Ramos (cell line): ENCODE measurements at regions not wholly inside any gene's neighbourhood (a gene's known extent, or its start where the extent isn't known, plus 50 kb on each side); places are given as distances from the start of the nearest gene placed in this dataset.

Experiments used
- in situ Hi-C: fragments of 300-500 bp; cut with MboI; formaldehyde crosslinking; loops from one replicate; pipeline ENCODE4 v1.14.3; 2022; ENCODE audit warnings: low sequenced_read_pairs; ENCODE audit not compliant: unreplicated experiment

DNA sequence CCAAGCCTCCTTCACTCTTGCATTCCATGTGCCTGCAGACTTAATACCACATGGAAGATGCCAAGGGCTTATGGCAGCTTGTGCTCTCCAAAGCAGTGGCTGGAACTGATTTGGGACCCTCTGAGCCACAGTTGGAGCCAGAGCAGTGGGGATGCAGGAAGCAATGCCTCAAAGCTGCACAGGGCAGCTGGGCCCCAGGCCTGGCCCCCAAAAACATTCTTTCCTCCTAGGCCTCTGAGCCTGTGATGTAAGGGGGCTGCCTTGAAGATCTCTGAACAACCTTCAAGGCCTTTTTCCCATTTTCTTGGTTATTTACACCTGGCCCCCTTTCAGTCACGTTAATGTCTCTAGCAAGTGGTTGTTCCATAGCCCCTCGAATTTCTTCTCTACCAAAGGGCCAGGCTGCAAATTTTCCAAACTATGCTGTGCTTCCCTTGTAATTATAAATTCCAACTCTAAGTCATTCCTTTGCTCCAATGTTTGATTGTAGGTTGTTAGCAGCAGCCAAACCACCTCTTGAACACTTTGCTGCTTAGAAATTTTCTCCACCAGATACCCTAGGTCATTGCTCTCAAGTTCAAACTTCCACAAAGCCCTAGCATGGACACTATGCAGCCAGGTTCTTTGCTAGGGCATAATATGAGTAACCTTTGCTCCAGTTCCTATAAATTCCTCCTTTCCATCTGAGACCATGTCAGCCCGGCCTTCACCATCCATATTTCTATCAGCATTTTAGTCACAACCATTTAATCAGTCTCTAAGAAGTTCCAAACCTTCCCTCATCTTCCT lies 245.0 kb upstream of the RBBP8 start:
- in situ Hi-C loops: loop anchor here (25.0 kb wide), 1 partner anchor 276 kb away; the partner anchor contains the start of gene CTAGE1

DNA sequence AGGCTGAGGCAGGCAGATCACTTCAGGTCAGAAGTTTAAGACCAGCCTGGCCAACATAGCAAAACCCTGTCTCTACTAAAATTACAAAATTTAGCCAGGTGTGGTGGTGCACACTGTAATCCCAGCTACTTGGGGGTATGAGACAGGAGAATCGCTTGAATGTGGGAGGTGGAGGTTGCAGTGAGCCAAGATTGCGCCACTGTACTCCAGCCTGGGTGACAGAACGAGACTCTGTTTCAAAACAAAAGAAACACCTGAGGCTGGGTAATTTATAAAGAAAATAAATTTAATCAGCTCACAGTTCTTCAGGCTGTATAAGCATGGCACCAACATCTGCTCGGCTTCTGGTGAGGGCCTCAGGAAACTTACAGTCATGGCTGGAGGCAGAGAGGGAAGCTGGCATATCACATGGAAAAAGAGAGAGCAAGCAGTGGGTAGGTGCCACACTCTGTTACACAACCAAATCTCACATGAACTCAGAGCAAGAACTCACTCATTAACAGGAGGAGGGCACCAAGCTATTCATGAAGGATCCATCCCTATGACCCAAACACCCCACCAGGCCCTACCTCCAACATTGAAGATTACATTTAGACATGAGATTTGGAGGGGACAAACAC lies 244.1 kb upstream of the RBBP8 start:
- in situ Hi-C loops: loop anchor here (25.0 kb wide), 1 partner anchor 277 kb away; the partner anchor contains the start of gene CTAGE1

GRCh38 chr18:22689712-22690111 lies 243.4 kb upstream of the RBBP8 start:
- in situ Hi-C loops: loop anchor here (25.0 kb wide), 1 partner anchor 277 kb away; the partner anchor contains the start of gene CTAGE1

GRCh38 chr18:22690556-22690955 lies 242.6 kb upstream of the RBBP8 start:
- in situ Hi-C loops: loop anchor here (25.0 kb wide), 1 partner anchor 278 kb away; the partner anchor contains the start of gene CTAGE1

GRCh38 chr18:22691946-22692710 lies 241.0 kb upstream of the RBBP8 start:
- in situ Hi-C loops: loop anchor here (25.0 kb wide), 1 partner anchor 280 kb away; the partner anchor contains the start of gene CTAGE1

DNA sequence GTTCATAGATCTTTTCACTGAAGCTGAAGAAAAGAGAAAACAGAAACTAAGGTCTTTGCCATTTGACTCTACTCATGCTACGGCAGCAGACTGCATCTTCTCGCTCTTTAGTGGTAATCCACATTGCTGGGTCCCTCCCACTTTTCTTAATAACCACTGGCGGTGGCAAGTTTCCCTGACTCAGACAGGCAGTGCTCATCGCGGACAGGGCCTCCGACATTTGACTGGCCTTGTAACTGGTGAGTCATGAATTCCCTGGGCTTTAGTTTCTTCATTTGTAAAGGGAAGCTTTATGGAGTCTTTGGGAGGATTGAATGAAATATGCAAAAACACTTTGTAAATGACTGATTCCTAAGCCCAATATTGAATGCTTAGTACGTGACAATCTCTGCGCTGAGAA lies 238.2 kb upstream of the RBBP8 start:
- in situ Hi-C loops: loop anchor here (25.0 kb wide), 1 partner anchor 283 kb away; the partner anchor contains the start of gene CTAGE1

DNA sequence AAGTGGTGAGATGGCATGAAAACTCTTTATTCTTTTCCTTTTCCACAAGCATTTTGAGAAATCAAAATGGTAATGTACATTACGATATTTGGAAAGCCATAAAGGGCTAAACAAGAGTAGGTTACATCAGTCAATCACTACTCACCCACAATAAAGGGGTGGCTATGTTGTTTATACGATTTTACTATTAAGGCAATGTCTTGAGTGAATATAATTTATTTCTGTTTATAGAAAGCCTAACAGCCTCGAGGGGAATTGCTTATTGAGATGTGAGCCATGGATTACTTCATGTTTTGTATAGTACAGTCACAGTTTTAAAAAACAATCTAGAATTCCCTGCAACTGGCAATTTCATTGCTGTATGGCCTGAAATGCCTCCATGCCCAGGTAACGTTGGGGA lies 237.5 kb upstream of the RBBP8 start:
- in situ Hi-C loops: loop anchor here (25.0 kb wide), 1 partner anchor 283 kb away; the partner anchor contains the start of gene CTAGE1

DNA sequence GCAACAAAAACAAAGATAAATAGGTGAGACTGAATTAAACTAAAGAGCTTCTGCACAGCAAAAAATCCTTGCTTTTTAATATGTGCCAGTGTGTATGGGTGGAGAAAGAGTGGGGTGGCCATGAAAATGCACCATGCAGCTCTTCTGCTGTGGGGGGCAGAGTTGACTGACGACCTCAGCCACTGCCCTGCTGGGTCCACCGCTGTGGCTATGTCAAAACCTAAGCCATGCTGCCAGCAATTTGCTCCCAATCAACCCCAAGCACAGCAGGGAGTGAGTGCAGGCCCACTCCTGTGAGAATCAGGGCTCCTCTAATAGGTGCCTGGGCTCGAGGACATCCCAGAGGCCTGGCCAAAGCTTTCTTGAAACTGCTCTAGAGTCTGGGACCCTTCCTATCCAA lies 235.6 kb upstream of the RBBP8 start:
- in situ Hi-C loops: loop anchor here (25.0 kb wide), 1 partner anchor 285 kb away; the partner anchor contains the start of gene CTAGE1

GRCh38 chr18:22698711-22699110 lies 234.4 kb upstream of the RBBP8 start:
- in situ Hi-C loops: loop anchor here (25.0 kb wide), 1 partner anchor 286 kb away; the partner anchor contains the start of gene CTAGE1

DNA sequence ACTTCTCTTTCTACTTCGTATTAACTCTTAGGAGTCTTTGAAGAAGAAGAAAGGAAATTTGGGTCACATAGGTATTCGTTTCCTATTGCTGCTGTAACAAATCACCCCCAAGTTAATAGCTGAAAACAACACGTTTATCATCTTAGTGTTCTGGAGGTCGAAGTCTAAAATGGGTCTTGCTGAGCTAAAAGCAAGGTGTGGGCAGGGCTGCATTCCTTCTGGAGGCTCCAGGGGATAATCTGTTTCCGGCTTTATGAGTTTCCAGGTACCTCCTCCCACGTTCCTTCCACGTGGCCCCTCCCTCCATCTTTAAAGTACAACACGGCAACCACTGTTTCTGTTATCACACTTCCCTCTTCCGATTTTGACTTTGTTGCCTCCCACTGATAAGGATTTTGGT lies 233.5 kb upstream of the RBBP8 start:
- in situ Hi-C loops: loop anchor here (25.0 kb wide), 3 partner anchors 287 to 1262 kb away; partner anchors contain the start of gene CTAGE1

DNA sequence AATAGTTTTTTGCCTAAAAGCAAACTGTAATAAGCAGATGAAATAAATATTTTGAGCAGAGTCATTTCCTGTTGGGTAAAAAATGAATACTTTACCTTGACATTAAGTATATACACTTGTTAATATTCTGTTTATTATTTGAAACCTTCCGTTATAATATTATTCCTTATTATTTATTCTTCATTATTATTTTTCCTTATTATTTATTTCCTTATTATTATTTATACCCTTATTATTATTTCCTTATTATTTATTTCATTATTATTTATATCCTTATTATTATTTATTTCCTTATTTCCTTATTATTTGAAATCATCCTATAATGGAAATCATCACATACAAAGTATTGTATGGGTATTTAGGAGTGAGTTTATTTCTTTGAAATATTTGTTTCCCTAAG lies 232.2 kb upstream of the RBBP8 start:
- in situ Hi-C loops: loop anchor here (25.0 kb wide), 2 partner anchors 789 to 1264 kb away; no protein-coding TSS in a partner anchor

DNA sequence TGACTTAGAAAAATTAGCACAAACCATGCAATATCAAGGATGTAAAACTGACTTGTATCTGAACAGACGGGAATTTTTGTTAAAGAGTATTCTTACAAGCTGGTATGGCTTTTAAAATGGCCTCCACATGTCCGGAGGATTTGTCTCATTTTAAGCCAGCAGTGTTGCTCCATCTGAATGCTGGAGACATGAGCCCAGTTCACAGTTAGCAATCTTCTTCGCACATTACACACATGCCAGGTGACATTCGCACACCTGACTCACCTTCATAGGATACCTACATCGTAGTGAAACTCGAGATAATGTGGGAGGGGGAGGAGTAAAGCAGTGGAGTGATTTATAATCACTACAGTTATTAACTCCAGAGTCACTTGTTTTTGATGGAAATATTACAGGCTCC lies 231.8 kb upstream of the RBBP8 start:
- in situ Hi-C loops: loop anchor here (25.0 kb wide), 2 partner anchors 789 to 1264 kb away; no protein-coding TSS in a partner anchor

DNA sequence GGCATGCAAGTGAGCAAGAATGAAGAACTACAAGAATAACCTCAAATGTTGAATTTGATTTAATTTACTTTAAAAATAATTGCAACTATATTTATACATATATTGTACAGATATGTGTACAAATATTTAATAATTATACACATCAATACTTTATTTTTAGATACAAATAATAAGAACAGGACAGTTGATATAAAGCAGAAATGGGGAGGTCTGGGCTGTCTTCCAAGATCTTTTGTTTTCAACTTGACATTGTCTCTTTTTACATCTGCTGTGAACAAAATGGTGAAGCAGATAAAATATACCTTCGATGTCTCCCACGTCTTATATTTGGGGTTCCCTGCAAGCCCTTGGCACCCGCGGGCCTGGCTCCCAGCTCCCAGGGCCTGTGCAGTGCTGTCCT lies 231.3 kb upstream of the RBBP8 start:
- in situ Hi-C loops: loop anchor here (25.0 kb wide), 2 partner anchors 789 to 1264 kb away; no protein-coding TSS in a partner anchor

DNA sequence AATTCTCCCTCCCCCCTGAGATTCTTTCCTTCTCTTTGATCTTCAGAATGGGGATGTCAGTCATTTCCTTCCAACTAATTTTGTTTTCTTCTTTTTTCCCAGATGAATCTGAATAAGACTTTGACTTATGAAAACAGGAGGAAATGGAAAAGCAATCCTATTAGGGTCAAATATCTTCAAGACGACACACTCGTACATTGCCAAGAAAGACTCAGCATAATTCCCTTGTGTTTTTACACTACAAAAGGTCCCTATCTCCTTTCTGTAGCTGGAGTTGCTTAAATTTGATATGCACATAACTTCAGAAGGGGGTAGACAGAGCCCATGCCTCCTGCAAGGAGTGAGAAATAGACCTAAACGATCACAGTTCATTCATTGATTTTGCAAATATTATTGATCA lies 230.3 kb upstream of the RBBP8 start:
- in situ Hi-C loops: loop anchor here (25.0 kb wide), 2 partner anchors 791 to 1266 kb away; no protein-coding TSS in a partner anchor

GRCh38 chr18:22703883-22704585 lies 229.1 kb upstream of the RBBP8 start:
- in situ Hi-C loops: loop anchor here (25.0 kb wide), 2 partner anchors 792 to 1267 kb away; no protein-coding TSS in a partner anchor

- in situ Hi-C loops: loop anchor here (25.0 kb wide), 2 partner anchors 792 to 1267 kb away; no protein-coding TSS in a partner anchor
These were observed 228.6 kb upstream of the RBBP8 start for GRCh38 chr18:22704586-22704918.

DNA sequence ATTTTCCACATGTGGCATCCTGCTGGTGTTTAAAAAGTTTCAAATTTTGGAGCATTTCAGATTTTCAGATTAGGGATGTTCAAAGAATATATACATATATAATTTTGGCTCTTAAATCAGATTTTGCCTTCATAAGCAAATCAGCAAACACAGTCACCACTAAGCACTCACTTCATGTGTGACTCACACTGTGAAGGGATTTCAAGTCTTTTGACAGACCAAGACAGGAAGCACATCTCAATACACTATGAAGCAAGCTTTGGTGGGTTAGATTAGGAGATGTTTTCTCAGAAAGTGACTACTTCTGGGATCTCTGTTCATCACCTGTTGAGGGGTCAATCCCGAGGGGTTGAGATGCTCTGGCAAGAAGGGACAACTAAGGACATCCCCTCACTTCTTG lies 227.8 kb upstream of the RBBP8 start:
- in situ Hi-C loops: loop anchor here (25.0 kb wide), 2 partner anchors 793 to 1268 kb away; no protein-coding TSS in a partner anchor

- in situ Hi-C loops: loop anchor here (25.0 kb wide), 2 partner anchors 794 to 1269 kb away; no protein-coding TSS in a partner anchor
These were observed 227.1 kb upstream of the RBBP8 start for GRCh38 chr18:22706025-22706424.
